ENCODE measurements at regions not wholly inside any gene's neighbourhood (a gene's known extent, or its start where the extent isn't known, plus 50 kb on each side); places are given as distances from the start of the nearest gene placed in this dataset.

- Histone ChIP-seq H3K36me3 (no peaks in the 10 kb centered on the region), H3K27ac (no peak overlapping the region), H3K4me3 (no peak overlapping the region), H3K9me3 (peaks cover 0 to 3% (median 0%) of the 10 kb centered on the region in 4 donors), H3K27me3 (no peaks in the 10 kb centered on the region), H3K4me1 (no peaks in the 10 kb centered on the region)
- WGBS, 2 donors, result 94 to 95% methylated on average over 1 of the region's 1 CpG
- TF ChIP-seq POLR2A (IDR thresholded peaks at IDR 0.05) (no peak), CTCF (IDR thresholded peaks at IDR 0.05) (no peak), POLR2AphosphoS5 (IDR thresholded peaks at IDR 0.05) (no peak), EP300 (IDR thresholded peaks at IDR 0.05) (no peak)
- no peak for DNase-seq
- intact Hi-C loops (cut with DNase I), result no loop called here
These were observed 639.9 kb upstream of the FBXO33 start for GRCh38 chr14:40072175-40072574.

- intact Hi-C loops (cut with DNase I), result no loop called here
- H3K36me3 ChIP-seq, result no peaks in the 10 kb centered on the region
- no peak for DNase-seq
- no peak overlapping the region for H3K27ac ChIP-seq
- no peaks in the 10 kb centered on the region for H3K9me3 ChIP-seq
- peaks cover 0 to 16% (median 0%) of the 10 kb centered on the region in 4 donors for H3K4me1 ChIP-seq
- no peak overlapping the region for H3K4me3 ChIP-seq
- whole genome bisulfite sequencing, 2 donors, result 29 to 41% methylated on average over 8 of the region's 8 CpGs
- H3K27me3 ChIP-seq, result no peaks in the 10 kb centered on the region
- no peak for TF ChIP-seq EP300 (IDR thresholded peaks at IDR 0.05)
- no peak for TF ChIP-seq CTCF (IDR thresholded peaks at IDR 0.05)
- TF ChIP-seq POLR2A (IDR thresholded peaks at IDR 0.05), result no peak
- TF ChIP-seq POLR2AphosphoS5 (IDR thresholded peaks at IDR 0.05), result no peak
These were observed 627.0 kb upstream of the FBXO33 start for GRCh38 chr14:40058901-40059897.

GRCh38 chr14:40053416-40053815 is 621.2 kb upstream of the FBXO33 start:
- Histone ChIP-seq H3K27me3 (no peaks in the 10 kb centered on the region), H3K4me1 (peaks cover 0 to 5% (median 0%) of the 10 kb centered on the region in 4 donors), H3K36me3 (no peaks in the 10 kb centered on the region), H3K27ac (no peak overlapping the region), H3K9me3 (no peaks in the 10 kb centered on the region), H3K4me3 (no peak overlapping the region)
- DNase-seq, result no peak
- intact Hi-C loops (cut with DNase I), result no loop called here
- TF ChIP-seq EP300 (IDR thresholded peaks at IDR 0.05), result no peak
- TF ChIP-seq CTCF (IDR thresholded peaks at IDR 0.05), result no peak
- no peak for TF ChIP-seq POLR2A (IDR thresholded peaks at IDR 0.05)
- TF ChIP-seq POLR2AphosphoS5 (IDR thresholded peaks at IDR 0.05), result no peak
- WGBS, 2 donors, result 83 to 84% methylated on average over 2 of the region's 2 CpGs

- H3K27ac ChIP-seq, result no peak overlapping the region
- no peak overlapping the region for H3K4me3 ChIP-seq
- H3K4me1 ChIP-seq, result no peaks in the 10 kb centered on the region
- TF ChIP-seq POLR2AphosphoS5 (IDR thresholded peaks at IDR 0.05) (no peak), CTCF (IDR thresholded peaks at IDR 0.05) (no peak), EP300 (IDR thresholded peaks at IDR 0.05) (no peak), POLR2A (IDR thresholded peaks at IDR 0.05) (no peak)
- no peaks in the 10 kb centered on the region for H3K27me3 ChIP-seq
- WGBS, 2 donors, result 89 to 93% methylated on average over 3 of the region's 3 CpGs
- no peaks in the 10 kb centered on the region for H3K36me3 ChIP-seq
- intact Hi-C loops (cut with DNase I), result no loop called here
- DNase-seq, result no peak
- H3K9me3 ChIP-seq, result no peaks in the 10 kb centered on the region
These were observed 596.8 kb upstream of the FBXO33 start for GRCh38 chr14:40028991-40029390.
